ENCODE measurements at regions not wholly inside any gene's neighbourhood (a gene's known extent, or its start where the extent isn't known, plus 50 kb on each side); places are given as distances from the start of the nearest gene placed in this dataset.
"Not testable (repeated sequence)": the region's sequence is repeated elsewhere in the genome, so short reads cannot be mapped to it uniquely, and the experiment has no call there.

GRCh38 chr4:134708616-134709015 is 507.0 kb upstream of the PABPC4L start:
- DNase-seq (ENCODE audit: low spot score) = no peak

- no peak for DNase-seq (ENCODE audit: low spot score)
Observed at GRCh38 chr4:134708026-134708425, 506.4 kb upstream of the PABPC4L start.

DNA sequence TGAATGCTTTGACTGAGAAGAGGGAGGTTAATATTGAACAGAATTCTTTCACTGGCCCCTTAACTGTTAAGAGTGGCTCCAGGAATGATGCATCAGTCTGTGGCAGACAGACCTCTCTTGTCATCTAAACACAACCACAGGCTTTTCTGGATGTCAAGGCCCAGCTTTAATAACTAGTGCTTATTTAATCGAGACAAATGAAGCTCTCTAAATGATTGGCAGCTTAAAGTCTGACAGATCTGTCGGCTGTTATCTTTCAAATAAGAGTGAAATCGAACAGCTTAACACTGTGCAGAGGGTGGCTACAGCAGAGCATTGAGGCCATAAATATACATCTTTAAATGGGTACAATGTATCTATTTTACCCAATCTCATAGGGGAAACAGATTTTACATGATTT is 500.8 kb upstream of the PABPC4L start:
- DNase-seq (ENCODE audit: low spot score) = no peak

- no peak for DNase-seq (ENCODE audit: low spot score)
Observed at GRCh38 chr4:134700251-134700650, 498.7 kb upstream of the PABPC4L start.

DNA sequence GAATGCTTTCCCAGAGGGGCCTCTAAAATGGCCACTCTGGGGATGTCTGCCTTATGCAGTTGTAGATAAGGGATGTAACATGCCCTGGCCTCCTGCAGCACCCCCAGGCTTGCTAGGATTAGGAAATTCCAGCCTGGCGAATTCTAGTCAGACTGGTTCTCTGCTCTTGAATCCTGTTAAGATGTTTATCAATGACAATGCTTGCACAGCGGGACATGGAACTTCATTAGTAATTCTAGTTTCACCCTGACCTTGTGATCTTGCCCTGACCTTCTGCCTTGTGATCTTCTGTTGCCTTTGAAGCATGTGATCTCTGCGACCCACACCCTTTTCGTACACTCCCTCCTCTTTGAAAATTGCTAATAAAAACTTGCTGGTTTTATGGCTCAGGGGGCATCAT is 497.2 kb upstream of the PABPC4L start:
- not testable (repeated sequence) for DNase-seq (ENCODE audit: low spot score)

- no peak for DNase-seq (ENCODE audit: low spot score)
Observed at GRCh38 chr4:134695433-134695832, 493.8 kb upstream of the PABPC4L start.

DNA sequence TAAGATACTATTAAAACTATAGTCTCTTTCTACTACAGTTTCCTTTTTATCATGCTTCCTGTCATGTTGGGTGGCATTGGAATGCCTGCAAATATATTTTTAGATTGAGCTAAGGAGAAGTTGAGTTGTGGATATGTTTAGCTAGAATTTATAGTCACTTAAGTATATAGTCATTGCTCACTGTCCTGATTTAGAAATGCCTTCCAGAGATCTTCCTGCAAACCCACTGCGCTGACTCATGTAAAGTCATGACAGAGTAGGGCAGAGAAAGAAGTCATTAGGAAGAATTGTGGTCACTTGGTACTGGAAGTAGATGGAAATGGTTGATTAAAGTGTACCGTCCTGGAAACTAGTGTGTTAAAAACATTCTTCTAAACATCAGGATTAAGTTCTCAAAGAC is 490.3 kb upstream of the PABPC4L start:
- peak; percentile 53 for DNase-seq (ENCODE audit: low spot score)

- DNase-seq (ENCODE audit: low spot score) = no peak
Observed at GRCh38 chr4:134687646-134688628, 486.3 kb upstream of the PABPC4L start.

DNA sequence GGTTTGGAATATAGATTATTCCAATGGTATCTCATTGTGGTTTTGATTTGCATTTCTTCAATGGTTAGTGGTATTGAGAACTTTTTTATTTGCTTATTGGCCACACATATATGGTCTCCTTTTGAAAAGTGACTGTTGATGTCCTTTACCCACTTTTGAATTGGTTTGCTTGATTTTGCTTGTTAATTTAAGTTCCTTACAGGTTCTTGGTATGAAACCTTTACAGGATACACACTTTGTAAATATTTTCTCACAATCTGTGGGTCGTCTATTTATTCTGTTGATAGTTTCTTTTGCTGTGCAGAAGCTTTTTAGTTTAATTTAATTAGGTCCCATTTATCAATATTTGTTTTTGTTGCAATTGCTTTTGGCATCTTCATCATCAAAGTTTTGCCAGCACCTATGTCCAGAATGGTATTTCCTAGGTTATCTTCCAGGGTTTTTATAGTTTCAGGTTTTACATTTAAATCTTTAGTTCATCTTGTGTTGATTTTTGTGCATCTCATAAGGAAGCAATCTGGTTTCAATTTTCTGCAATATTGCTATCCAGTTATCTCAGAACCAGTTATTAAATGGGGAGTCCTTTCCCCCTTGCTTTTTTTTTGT is 475.7 kb upstream of the PABPC4L start:
- no peak for DNase-seq (ENCODE audit: low spot score)

- DNase-seq (ENCODE audit: low spot score) = no peak
Observed at GRCh38 chr4:134668237-134668636, 466.6 kb upstream of the PABPC4L start.

GRCh38 chr4:134666640-134667039 is 465.1 kb upstream of the PABPC4L start:
- no peak for DNase-seq (ENCODE audit: low spot score)

DNA sequence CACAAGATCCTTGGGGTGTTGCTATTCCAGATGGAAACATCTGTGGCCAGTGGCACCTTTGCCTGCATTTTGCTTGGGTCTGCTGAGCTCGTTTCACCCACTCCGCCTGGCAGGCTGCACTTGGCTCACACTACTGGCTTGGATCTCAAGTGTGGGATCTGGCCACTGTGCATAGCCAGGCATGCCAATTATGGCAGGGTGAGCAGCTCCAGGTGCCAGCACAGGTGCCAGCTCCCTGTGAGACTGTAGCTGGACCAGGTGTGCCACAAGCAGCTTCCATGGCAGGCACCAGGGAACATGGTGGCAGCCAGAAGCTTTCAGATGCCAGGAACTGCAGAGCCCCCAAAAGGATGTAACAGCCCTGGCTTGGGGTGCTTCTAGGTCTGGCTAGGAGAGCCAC is 463.8 kb upstream of the PABPC4L start:
- no peak for DNase-seq (ENCODE audit: low spot score)

- no peak for DNase-seq (ENCODE audit: low spot score)
Observed at GRCh38 chr4:134663742-134664141, 462.2 kb upstream of the PABPC4L start.

DNA sequence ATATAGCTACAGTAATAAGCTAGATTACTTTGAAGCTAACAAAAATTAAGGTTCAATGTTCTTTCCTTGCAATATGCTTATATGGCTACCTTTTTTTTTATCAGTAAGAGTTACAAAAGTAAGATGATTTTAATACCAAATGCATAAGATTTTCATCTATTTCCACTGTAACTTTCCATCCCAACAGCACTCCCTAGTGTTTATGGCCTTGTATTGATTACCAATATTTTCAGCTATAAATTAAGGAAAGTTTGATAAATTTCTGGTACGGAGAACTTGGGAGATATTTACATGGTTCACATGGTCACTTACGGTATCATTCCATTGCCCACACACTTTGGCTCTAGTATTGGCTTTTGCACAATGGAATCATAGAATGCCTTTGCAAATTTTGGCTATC is 448.9 kb upstream of the PABPC4L start:
- DNase-seq (ENCODE audit: low spot score) = no peak

DNA sequence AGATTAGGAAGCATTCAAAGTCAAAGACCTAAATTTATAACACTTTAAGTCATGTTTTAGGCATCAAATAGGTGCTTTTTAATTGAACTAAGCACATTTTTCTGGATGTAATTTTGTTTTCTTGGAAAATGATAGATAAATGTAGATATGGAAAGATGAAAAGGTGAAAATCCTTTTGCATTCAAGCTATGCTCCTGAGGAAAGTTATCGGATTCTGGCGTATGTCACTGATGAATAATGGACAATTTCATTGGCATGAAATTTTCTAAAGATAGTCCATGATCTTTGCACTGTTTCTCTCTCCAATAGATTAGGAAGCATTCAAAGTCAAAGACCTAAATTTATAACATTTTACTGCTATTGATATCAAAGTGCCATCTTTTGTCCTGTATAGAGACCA is 444.2 kb upstream of the PABPC4L start:
- DNase-seq (ENCODE audit: low spot score) = no peak

GRCh38 chr4:134636338-134637051 is 434.9 kb upstream of the PABPC4L start:
- no peak for DNase-seq (ENCODE audit: low spot score)

- DNase-seq (ENCODE audit: low spot score) = no peak
Observed at GRCh38 chr4:134634301-134634700, 432.7 kb upstream of the PABPC4L start.

GRCh38 chr4:134632056-134632455 is 430.5 kb upstream of the PABPC4L start:
- DNase-seq (ENCODE audit: low spot score) = no peak

- DNase-seq (ENCODE audit: low spot score) = no peak
Observed at GRCh38 chr4:134628066-134628465, 426.5 kb upstream of the PABPC4L start.

DNA sequence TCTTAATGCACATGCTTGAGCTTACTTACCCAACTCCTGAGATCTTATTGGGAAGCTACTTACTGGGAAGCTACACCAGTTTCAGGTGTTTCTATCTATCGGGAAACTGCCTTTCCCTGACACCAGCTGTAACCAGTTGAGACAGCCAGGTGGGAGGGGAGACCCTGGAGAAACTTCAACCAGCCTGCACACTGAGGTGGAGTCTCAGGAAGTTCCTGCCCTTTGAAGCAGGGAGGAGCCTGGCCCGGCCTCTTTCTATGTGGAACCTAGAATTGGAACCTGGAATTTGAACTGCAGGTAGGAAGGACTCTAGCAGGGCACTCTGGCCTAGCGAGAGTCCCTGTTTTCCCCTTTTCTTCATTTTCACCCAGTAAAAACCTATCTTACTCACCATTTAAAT is 425.8 kb upstream of the PABPC4L start:
- no peak for DNase-seq (ENCODE audit: low spot score)

DNA sequence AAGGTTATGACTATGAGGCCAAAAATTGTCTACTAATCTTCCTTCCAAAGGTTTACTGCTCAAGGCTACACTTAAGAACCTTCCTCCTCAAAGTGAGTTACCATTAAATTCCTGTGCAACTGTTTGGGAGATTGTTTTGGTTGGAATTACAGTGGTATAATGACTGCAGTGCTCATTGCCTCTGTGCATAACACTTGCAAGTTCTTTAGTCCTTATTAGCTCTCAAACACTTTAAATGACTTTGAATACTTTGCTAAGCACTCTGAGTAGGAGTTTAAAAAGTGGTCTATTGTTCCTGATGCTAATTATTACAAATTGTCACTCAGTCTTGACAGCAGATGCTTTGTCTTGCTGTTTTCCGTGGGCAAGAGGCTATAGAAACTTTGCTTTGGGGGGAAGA is 422.8 kb upstream of the PABPC4L start:
- DNase-seq (ENCODE audit: low spot score) = no peak

DNA sequence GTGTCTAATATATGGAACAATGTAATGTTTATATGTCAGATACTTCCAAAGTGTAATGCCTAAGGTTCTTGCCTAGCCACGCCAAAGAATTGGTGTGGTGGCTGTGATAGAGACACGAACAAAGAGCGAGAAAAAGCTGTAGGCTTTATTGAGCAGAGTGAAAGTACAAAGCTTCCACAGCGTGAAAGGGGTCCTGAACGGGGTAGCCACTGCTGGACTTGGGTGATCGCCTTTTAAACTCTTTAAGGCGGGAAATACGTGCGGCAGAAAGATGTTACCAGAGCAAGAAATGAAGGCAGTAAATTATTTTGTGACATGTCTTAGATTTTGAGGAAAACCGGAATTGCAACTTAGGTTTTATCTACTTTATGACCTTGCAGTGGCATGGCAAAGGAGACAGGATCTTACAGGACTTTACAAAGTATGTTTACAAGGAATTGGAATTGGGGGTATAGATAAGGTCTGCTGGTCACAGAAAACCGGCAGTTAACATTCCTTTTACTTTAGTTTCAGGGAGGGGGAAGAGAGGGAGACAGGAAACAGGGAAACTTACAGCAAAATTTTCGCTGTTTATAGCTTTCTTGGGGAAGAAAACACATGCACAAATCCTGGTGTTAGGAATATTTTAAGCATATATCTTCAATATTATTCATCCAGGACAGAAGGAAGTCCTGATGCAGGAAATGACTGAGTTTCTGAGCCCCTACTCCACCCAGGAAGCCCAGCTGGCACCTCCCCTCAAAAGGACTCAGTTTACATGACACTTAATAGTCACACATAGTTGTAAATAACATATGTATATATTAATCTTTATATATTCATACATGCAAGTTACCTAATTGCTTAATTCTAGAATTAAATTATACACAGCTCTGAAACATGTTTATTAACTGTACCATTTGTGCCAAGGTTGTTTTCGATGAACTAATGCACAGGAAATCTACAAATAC is 421.3 kb upstream of the PABPC4L start:
- peak; percentile 57 for DNase-seq (ENCODE audit: low spot score)

All from kidney capillary endothelial cell (primary cell).